SK-N-MC (cell line): ENCODE measurements at regions not wholly inside any gene's neighbourhood (a gene's known extent, or its start where the extent isn't known, plus 50 kb on each side); places are given as distances from the start of the nearest gene placed in this dataset.

ENCODE experiments used
- EZH2 ChIP-seq: fragments of 200-600 bp; sonication (generic); IDR thresholded peaks from one replicate; pipeline ENCODE4 v1.6.1; 2017; ENCODE audit warnings: antibody characterized with exemption
- POLR2AphosphoS5 ChIP-seq: IDR thresholded peaks from 2 replicates; pipeline ENCODE4 v1.6.1; 2012; ENCODE audit warnings: mild to moderate bottlenecking, low read depth, low read length, borderline replicate concordance

- TF ChIP-seq POLR2AphosphoS5 (no peak), EZH2 (no peak)
These were observed 139.9 kb upstream of the ADCY1 start for GRCh38 chr7:45434167-45434784.
